ENCODE measurements at regions not wholly inside any gene's neighbourhood (a gene's known extent, or its start where the extent isn't known, plus 50 kb on each side); places are given as distances from the start of the nearest gene placed in this dataset.

DNA sequence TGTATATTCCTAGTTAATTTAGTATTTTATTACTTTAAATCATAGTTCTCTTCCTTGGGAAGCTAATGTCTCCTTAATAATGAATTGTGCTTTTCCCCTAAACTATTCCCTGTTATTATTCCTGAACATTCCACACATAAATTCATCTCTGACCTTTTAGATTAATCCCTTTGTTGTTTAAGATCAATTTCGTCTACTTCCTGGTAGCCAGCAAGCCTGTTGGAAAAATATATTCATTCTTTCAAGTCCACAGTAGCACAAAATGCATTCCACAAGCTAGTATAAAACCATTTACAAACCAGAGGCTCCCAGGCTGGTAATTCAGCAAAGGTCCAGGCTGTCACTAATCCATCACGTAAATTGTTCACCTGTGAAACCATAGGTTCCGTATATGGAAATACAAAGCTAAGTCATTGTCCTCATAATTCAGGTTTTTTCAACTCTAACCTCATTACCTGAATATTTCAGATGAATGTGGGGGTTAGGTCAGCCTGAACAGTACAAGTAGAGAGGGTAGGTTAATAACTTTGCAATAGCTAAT lies 232.7 kb downstream of the SEC23A start:
- TF ChIP-seq, protein P1, sequence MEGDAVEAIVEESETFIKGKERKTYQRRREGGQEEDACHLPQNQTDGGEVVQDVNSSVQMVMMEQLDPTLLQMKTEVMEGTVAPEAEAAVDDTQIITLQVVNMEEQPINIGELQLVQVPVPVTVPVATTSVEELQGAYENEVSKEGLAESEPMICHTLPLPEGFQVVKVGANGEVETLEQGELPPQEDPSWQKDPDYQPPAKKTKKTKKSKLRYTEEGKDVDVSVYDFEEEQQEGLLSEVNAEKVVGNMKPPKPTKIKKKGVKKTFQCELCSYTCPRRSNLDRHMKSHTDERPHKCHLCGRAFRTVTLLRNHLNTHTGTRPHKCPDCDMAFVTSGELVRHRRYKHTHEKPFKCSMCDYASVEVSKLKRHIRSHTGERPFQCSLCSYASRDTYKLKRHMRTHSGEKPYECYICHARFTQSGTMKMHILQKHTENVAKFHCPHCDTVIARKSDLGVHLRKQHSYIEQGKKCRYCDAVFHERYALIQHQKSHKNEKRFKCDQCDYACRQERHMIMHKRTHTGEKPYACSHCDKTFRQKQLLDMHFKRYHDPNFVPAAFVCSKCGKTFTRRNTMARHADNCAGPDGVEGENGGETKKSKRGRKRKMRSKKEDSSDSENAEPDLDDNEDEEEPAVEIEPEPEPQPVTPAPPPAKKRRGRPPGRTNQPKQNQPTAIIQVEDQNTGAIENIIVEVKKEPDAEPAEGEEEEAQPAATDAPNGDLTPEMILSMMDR (IDR thresholded peaks at IDR 0.05) = no peak
- TF ChIP-seq POLR2A (IDR thresholded peaks at IDR 0.05) = no peak
- TF ChIP-seq EP300 (IDR thresholded peaks at IDR 0.05) = no peak
- no peak for TF ChIP-seq POLR2AphosphoS5 (IDR thresholded peaks at IDR 0.05)
- WGBS, 2 donors (ENCODE audit: low coverage in 1 of 2) = 55 to 78% methylated on average over 3 of the region's 3 CpGs

DNA sequence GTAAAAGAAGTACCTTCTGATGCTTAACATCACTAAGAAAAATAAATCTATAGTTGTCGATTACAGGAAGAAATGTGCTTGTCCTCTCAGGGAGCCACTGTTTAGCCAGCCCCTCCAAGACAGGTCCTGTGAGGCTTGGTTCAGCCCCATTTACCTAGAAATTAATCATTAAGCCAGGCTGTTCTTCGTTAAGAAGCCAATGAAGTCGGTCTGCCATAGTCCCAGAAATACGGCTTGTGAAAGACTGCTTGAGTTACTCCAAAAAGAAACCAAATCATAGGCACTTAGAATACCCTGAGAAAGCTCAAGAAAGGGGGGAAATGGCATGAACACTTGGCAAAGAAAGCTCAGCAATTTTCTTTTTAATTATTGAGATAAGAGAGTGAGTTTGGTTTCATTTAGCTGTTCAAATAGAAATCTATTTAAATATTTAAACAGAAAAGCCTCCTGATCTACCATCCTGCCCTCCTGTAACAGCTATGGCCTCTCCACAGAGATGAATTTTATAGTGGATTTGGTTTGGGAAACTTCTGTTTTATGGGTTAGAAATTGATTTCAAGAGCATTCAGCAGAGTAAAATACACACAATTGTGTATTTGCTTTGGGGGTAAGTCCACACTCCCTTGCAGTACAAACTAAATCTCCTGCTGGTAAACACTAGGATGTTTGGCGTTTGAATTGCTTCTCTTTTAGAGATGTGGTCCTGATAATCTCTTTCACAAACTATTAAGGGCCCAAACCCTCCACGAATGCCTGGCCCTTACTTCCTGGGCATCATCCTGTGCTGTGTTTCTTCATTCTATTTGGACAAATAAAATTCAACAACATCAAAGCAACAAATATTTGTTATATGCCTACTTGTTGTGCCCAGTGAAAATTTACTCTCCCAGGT lies 234.4 kb downstream of the SEC23A start:
- no peak overlapping the region for H3K4me3 ChIP-seq
- TF ChIP-seq POLR2AphosphoS5 (IDR thresholded peaks at IDR 0.05) (no peak), POLR2A (IDR thresholded peaks at IDR 0.05) (no peak), EP300 (IDR thresholded peaks at IDR 0.05) (no peak)
- TF ChIP-seq, protein P1 (IDR thresholded peaks at IDR 0.05) = no peak
- peaks cover 3 to 25% (median 3%) of the 10 kb centered on the region in 3 donors for H3K4me1 ChIP-seq
- no peaks in the 10 kb centered on the region for H3K27me3 ChIP-seq
- H3K36me3 ChIP-seq = no peaks in the 10 kb centered on the region
- no peak overlapping the region for H3K27ac ChIP-seq
- WGBS, 2 donors (ENCODE audit: low coverage in 1 of 2) = 80 to 94% methylated on average over 5 to 6 of the region's 6 CpGs
- peaks cover 0 to 2% (median 0%) of the 10 kb centered on the region in 3 donors for H3K9me3 ChIP-seq
- no peak for ATAC-seq

More for the DNA sequence above, 232.7 kb downstream of the SEC23A start:
- Histone ChIP-seq H3K4me3 (no peak overlapping the region), H3K36me3 (no peaks in the 10 kb centered on the region), H3K4me1 (peaks cover 3 to 25% (median 3%) of the 10 kb centered on the region in 3 donors), H3K27me3 (no peaks in the 10 kb centered on the region), H3K27ac (no peak overlapping the region), H3K9me3 (no peaks in the 10 kb centered on the region)
- ATAC-seq = no peak

DNA sequence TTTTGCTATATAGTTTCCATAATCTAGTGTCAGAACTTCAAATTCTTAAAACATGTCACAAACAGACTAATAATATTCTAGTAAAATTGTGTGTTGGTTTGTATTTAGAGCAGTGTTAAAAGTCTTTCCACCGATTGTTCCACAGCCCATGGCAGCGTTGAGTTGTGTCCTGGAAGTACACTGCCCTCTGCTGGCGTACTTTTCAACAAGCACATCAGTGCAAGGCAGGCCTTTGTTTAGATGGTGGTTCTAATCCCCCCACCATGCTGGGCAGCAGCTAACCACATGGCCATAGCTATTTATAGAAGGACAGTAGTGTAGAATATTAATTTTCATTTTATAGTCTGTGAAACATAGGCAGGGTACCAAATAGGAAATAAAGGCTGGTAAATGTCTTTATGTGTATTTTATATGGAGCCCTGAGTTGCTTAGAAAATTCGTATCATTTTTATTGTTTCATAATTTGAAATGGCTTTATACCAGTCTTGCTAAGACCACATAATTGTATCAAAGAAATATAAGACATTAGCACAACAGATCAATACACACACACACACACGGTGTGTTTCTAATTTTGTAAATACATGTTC lies 235.4 kb downstream of the SEC23A start:
- Histone ChIP-seq H3K9me3 (peaks cover 0 to 9% (median 0%) of the 10 kb centered on the region in 3 donors), H3K27me3 (no peaks in the 10 kb centered on the region), H3K36me3 (no peaks in the 10 kb centered on the region), H3K4me3 (no peak overlapping the region), H3K27ac (no peak overlapping the region), H3K4me1 (peaks cover 3 to 25% (median 3%) of the 10 kb centered on the region in 3 donors)
- WGBS, 2 donors (ENCODE audit: low coverage in 1 of 2) = 24 to 41% methylated on average over 4 to 5 of the region's 5 CpGs
- TF ChIP-seq POLR2A (IDR thresholded peaks at IDR 0.05) (no peak), EP300 (IDR thresholded peaks at IDR 0.05) (no peak), POLR2AphosphoS5 (IDR thresholded peaks at IDR 0.05) (no peak)
- TF ChIP-seq, protein P1 (IDR thresholded peaks at IDR 0.05) = peak; percentile 73 to 80 (median 76)
- peak; percentile 83 for ATAC-seq

DNA sequence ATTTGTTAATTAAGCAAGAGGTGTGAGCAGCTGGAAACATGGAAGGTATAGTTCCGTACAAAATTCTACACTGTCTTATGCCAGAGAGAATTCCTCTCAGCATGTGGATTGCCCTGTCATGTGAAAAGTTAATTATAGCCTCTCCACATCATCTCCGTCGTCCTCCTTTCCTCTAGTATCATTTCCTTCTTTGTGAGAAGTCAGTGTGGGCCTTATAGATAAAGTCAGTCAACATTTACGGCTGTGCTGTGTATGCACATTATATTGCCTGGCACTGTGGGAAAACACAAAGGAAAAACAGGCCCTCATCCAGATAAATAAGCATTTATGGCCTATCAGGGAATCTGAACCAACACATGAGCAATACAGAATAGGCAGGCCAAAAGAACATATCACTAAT lies 236.6 kb downstream of the SEC23A start:
- no peaks in the 10 kb centered on the region for H3K27me3 ChIP-seq
- peaks cover 0 to 9% (median 0%) of the 10 kb centered on the region in 3 donors for H3K9me3 ChIP-seq
- no peak overlapping the region for H3K4me3 ChIP-seq
- ATAC-seq = no peak
- H3K4me1 ChIP-seq = peaks cover 3 to 25% (median 3%) of the 10 kb centered on the region in 3 donors
- H3K36me3 ChIP-seq = no peaks in the 10 kb centered on the region
- 44 to 55% methylated on average over 3 to 4 of the region's 4 CpGs for WGBS, 2 donors (ENCODE audit: low coverage in 1 of 2)
- TF ChIP-seq POLR2A (IDR thresholded peaks at IDR 0.05) (no peak), POLR2AphosphoS5 (IDR thresholded peaks at IDR 0.05) (no peak), EP300 (IDR thresholded peaks at IDR 0.05) (no peak)
- TF ChIP-seq, protein P1 (IDR thresholded peaks at IDR 0.05) = no peak
- no peak overlapping the region for H3K27ac ChIP-seq

Measured in gastroesophageal sphincter (tissue), 4 donors.